ENCODE measurements at regions not wholly inside any gene's neighbourhood (a gene's known extent, or its start where the extent isn't known, plus 50 kb on each side); places are given as distances from the start of the nearest gene placed in this dataset.

DNA sequence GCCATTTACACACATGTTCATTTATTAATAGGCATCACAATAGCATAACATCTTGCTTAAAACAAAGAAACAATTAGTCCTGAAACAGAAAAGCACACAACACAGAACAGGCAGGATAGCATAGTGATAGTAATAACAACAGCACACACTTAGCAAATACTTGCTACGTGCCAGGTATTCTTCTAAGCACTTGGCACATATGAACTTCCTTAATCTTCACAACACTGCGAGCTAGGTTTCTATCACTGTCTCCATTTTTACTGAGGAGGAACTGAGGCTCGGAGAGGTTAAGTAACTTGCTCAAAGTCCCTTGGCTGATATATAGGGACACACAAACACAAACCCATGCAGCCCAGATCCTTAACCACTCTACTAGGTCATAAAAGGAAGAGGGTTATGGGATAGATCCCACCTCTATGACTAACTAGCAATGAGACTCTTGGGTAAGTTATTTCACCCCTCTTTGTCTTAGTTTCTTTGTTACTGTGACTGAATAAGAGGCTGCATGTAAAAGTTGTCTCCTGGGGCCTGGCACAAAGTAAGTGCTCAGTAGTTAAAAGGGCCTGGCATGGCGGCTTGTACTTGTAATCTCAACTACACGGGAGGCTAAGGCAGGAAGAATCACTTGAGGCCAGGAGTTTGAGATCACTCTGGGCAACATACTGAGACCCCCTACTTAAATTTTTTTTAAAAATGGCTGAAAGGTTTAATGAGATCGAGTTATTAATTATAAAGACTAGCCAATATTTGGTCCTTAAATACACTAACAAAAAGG lies 181.0 kb upstream of the RHOBTB1 start:
- H3K27me3 ChIP-seq (replicated peaks; ENCODE audit: insufficient read depth), result no peaks in the 10 kb centered on the region
- H3K27ac ChIP-seq, result no peak overlapping the region
- H3K36me3 ChIP-seq, result no peaks in the 10 kb centered on the region
- H3K9me3 ChIP-seq, result no peaks in the 10 kb centered on the region
- DNase-seq (ENCODE audit: low spot score), result no peak
- WGBS, result 71% methylated on average over 6 of the region's 6 CpGs
- TF ChIP-seq, protein P1, sequence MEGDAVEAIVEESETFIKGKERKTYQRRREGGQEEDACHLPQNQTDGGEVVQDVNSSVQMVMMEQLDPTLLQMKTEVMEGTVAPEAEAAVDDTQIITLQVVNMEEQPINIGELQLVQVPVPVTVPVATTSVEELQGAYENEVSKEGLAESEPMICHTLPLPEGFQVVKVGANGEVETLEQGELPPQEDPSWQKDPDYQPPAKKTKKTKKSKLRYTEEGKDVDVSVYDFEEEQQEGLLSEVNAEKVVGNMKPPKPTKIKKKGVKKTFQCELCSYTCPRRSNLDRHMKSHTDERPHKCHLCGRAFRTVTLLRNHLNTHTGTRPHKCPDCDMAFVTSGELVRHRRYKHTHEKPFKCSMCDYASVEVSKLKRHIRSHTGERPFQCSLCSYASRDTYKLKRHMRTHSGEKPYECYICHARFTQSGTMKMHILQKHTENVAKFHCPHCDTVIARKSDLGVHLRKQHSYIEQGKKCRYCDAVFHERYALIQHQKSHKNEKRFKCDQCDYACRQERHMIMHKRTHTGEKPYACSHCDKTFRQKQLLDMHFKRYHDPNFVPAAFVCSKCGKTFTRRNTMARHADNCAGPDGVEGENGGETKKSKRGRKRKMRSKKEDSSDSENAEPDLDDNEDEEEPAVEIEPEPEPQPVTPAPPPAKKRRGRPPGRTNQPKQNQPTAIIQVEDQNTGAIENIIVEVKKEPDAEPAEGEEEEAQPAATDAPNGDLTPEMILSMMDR (IDR thresholded peaks at IDR 0.05), result no peak
- TF ChIP-seq POLR2AphosphoS5 (IDR thresholded peaks at IDR 0.05) (no peak), POLR2A (IDR thresholded peaks at IDR 0.05) (no peak)
- no peaks in the 10 kb centered on the region for H3K4me1 ChIP-seq (replicated peaks)
- H3K4me3 ChIP-seq, result no peak overlapping the region
- intact Hi-C loops (cut with DNase I), result no loop called here

DNA sequence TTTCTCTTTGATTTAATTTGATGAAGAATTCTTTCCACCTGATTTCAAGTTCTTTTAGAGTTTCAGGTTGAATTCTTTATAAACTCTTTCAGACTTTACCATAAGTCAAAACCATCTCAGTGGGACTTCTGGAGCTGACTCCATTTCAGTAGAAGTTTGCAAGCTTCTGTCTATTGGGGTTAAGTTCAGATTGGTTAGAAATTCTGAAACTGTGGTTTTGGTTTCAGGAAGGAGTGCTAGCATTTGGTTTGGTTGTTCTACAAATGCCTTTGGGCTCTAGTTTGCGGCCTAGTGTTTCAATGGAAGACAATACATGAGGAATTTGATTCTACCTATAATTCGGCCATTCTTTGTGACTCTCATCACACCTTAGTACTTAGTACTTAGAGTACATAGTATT lies 176.8 kb upstream of the RHOBTB1 start:
- Histone ChIP-seq H3K27me3 (replicated peaks; ENCODE audit: insufficient read depth) (no peaks in the 10 kb centered on the region), H3K36me3 (no peaks in the 10 kb centered on the region), H3K4me3 (no peak overlapping the region), H3K9me3 (no peaks in the 10 kb centered on the region), H3K27ac (no peak overlapping the region), H3K4me1 (replicated peaks) (no peaks in the 10 kb centered on the region)
- intact Hi-C loops (cut with DNase I), result no loop called here
- DNase-seq (ENCODE audit: low spot score), result no peak
- TF ChIP-seq, protein P1 (IDR thresholded peaks at IDR 0.05), result no peak
- TF ChIP-seq POLR2A (IDR thresholded peaks at IDR 0.05) (no peak), POLR2AphosphoS5 (IDR thresholded peaks at IDR 0.05) (no peak)
- WGBS, result 100% methylated on average over 2 of the region's 2 CpGs

DNA sequence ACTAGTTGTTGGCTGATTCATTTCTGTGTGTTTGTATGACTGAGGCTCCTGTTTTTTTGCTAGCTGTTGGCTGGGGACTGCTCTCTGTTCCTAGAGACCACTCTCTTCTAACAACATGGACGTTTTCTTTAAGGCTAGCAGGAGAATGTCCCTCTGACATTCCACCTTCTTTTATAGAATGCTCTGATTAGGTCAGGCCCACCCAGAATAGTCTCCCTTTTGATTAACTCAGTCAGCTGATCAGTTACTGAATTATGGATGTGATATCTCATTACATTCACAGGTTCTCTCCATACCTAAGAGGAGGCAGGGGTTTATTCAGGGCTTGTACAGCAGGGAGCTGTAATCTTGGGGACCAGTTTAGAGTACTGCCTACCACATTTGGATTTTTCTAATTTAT lies 175.6 kb upstream of the RHOBTB1 start:
- intact Hi-C loops (cut with DNase I), result no loop called here
- no peaks in the 10 kb centered on the region for H3K27me3 ChIP-seq (replicated peaks; ENCODE audit: insufficient read depth)
- WGBS, result 89% methylated on average over 1 of the region's 1 CpG
- H3K36me3 ChIP-seq, result no peaks in the 10 kb centered on the region
- no peaks in the 10 kb centered on the region for H3K9me3 ChIP-seq
- no peak overlapping the region for H3K27ac ChIP-seq
- TF ChIP-seq POLR2AphosphoS5 (IDR thresholded peaks at IDR 0.05) (no peak), POLR2A (IDR thresholded peaks at IDR 0.05) (no peak)
- TF ChIP-seq, protein P1 (IDR thresholded peaks at IDR 0.05), result no peak
- DNase-seq (ENCODE audit: low spot score), result no peak
- no peak overlapping the region for H3K4me3 ChIP-seq
- H3K4me1 ChIP-seq (replicated peaks), result no peaks in the 10 kb centered on the region

DNA sequence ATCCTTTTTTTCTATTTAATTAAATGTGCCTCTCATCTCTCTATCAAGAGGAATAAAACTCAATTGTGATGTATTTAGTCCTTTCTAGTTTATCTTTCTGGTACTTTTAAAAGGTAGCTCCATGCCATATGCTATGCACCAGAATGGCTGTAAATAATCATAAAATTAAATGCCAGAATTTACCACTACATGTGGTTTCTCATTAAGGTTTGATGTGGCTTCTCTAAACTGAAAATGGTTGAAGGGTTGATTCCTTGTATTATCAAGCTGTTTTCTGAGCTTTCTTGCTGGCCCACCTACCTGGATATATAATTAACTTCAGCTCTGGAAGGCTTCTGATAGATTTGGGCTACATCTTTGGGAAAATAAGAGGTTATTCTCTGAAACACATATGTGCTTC lies 171.9 kb upstream of the RHOBTB1 start:
- no peak for DNase-seq (ENCODE audit: low spot score)
- Histone ChIP-seq H3K36me3 (no peaks in the 10 kb centered on the region), H3K4me3 (no peak overlapping the region), H3K4me1 (replicated peaks) (no peaks in the 10 kb centered on the region), H3K27me3 (replicated peaks; ENCODE audit: insufficient read depth) (no peaks in the 10 kb centered on the region), H3K27ac (no peak overlapping the region), H3K9me3 (no peaks in the 10 kb centered on the region)
- intact Hi-C loops (cut with DNase I), result no loop called here
- TF ChIP-seq POLR2AphosphoS5 (IDR thresholded peaks at IDR 0.05), result no peak
- TF ChIP-seq POLR2A (IDR thresholded peaks at IDR 0.05), result no peak
- TF ChIP-seq, protein P1 (IDR thresholded peaks at IDR 0.05), result no peak

DNA sequence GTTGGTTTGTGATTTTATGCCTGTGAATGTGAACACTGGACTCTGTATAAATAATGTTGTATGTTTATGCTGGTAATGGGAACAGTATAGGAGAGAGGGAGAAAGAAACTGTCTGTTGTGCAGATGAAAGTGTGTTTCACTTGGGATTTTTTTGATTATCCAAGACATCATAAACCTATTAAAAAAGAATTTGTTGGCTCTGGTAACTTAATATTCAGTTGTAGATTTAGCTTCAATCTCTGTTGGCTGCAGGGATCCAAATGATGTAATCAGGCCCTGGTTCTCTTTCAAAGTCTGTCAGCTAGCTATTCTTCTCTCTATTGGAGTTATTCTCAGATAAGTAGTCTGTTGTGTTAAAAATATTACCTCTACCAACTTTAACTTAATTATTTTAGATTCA lies 168.8 kb upstream of the RHOBTB1 start:
- Histone ChIP-seq H3K4me1 (replicated peaks) (no peaks in the 10 kb centered on the region), H3K36me3 (no peaks in the 10 kb centered on the region), H3K27ac (no peak overlapping the region), H3K27me3 (replicated peaks; ENCODE audit: insufficient read depth) (no peaks in the 10 kb centered on the region), H3K9me3 (no peaks in the 10 kb centered on the region), H3K4me3 (no peak overlapping the region)
- no peak for TF ChIP-seq POLR2AphosphoS5 (IDR thresholded peaks at IDR 0.05)
- TF ChIP-seq, protein P1 (IDR thresholded peaks at IDR 0.05), result no peak
- TF ChIP-seq POLR2A (IDR thresholded peaks at IDR 0.05), result no peak
- DNase-seq (ENCODE audit: low spot score), result no peak
- intact Hi-C loops (cut with DNase I), result no loop called here

Measured in prostate gland (tissue), 2 donors.